Prostate gland (tissue), 2 donors: ENCODE measurements at regions not wholly inside any gene's neighbourhood (a gene's known extent, or its start where the extent isn't known, plus 50 kb on each side); places are given as distances from the start of the nearest gene placed in this dataset.

Experiments used
- DNase-seq: peaks from one replicate; pipeline ENCODE4 v3.0.0-alpha.2; 2019; ENCODE audit warnings: low spot score
- H3K27ac ChIP-seq, 2 donors: fragments of 200-600 bp; sonication (generic); 2 replicates each; pipeline ENCODE4 v1.5.1; 2017 to 2019
- H3K27me3 ChIP-seq: fragments of 200-600 bp; sonication (generic); replicated peaks from 2 replicates; pipeline ENCODE4 v1.5.1; 2019; ENCODE audit not compliant: insufficient read depth
- H3K36me3 ChIP-seq, 2 donors: fragments of 200-600 bp; sonication (generic); 1 replicate in 1 of 2; 2 replicates in 1 of 2; pipeline versions ENCODE4 v1.5.1 to v1.8.1; 2017 to 2019
- H3K4me1 ChIP-seq: fragments of 200-600 bp; sonication (generic); replicated peaks from 2 replicates; pipeline ENCODE4 v1.5.1; 2019
- H3K4me3 ChIP-seq, 2 donors: fragments of 200-600 bp; sonication (generic); 2 replicates each; pipeline ENCODE4 v1.5.1; 2017 to 2019
- H3K9me3 ChIP-seq: fragments of 200-600 bp; sonication (generic); 2 replicates; pipeline ENCODE4 v1.5.1; 2017
- POLR2A ChIP-seq: fragments of 450-650 bp; IDR thresholded peaks from one replicate; pipeline ENCODE4 v1.6.1; 2016; ENCODE audit warnings: antibody characterized with exemption, mild to moderate bottlenecking
- POLR2AphosphoS5 ChIP-seq: sonication (generic); formaldehyde crosslinking; IDR thresholded peaks from one replicate; pipeline ENCODE4 v1.6.1; 2017; ENCODE audit warnings: antibody characterized with exemption
- WGBS: methylation state at CpG from one replicate; pipeline ENCODE4 v1.1.5; 2018; 5-methylcytosine and 5-hydroxymethylcytosine counted together
- intact Hi-C: fragments of 100-400 bp; cut with DNase I; formaldehyde crosslinking; loops from one replicate; pipeline ENCODE4 v1.14.2; 2022
- TF ChIP-seq, protein P1 (sequence below), 4 experiments: fragments of 200-600 bp in 2 of 4; fragments of 450-650 bp in 2 of 4; sonication (generic) in 2 of 4; IDR thresholded peaks; 1 replicate in 3 of 4; 2 replicates in 1 of 4; pipeline ENCODE4 v1.5.1; 2016 to 2019; ENCODE audit warnings: antibody characterized with exemption in 4 of 4, mild to moderate bottlenecking in 2 of 4, moderate library complexity in 2 of 4

DNA sequence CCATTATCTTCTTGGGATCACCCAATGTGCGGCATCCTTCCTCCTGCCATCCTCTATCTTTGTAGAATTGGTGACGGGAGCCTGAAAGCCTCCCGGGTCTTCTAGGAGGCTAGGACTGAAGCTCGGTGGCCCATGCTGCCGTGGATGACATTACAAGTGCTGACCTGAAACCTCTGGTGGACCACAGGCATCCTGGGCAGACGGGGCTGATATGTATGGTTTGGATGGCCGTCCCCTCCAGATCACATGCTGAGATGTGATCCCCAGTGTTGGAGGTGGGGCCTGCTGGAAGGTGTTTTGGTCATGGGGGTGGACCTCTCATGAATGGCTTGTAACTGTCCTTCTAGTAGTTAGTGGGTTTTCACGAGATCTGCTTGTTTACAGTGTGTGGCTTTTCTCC lies 1525.8 kb downstream of the BRD1 start:
- H3K36me3 ChIP-seq: no peaks in the 10 kb centered on the region
- H3K4me1 ChIP-seq: no peaks in the 10 kb centered on the region
- H3K4me3 ChIP-seq: no peak overlapping the region
- no peak for DNase-seq
- WGBS: 85% methylated on average over 8 of the region's 8 CpGs
- TF ChIP-seq, protein P1, sequence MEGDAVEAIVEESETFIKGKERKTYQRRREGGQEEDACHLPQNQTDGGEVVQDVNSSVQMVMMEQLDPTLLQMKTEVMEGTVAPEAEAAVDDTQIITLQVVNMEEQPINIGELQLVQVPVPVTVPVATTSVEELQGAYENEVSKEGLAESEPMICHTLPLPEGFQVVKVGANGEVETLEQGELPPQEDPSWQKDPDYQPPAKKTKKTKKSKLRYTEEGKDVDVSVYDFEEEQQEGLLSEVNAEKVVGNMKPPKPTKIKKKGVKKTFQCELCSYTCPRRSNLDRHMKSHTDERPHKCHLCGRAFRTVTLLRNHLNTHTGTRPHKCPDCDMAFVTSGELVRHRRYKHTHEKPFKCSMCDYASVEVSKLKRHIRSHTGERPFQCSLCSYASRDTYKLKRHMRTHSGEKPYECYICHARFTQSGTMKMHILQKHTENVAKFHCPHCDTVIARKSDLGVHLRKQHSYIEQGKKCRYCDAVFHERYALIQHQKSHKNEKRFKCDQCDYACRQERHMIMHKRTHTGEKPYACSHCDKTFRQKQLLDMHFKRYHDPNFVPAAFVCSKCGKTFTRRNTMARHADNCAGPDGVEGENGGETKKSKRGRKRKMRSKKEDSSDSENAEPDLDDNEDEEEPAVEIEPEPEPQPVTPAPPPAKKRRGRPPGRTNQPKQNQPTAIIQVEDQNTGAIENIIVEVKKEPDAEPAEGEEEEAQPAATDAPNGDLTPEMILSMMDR (IDR thresholded peaks at IDR 0.05): no peak
- TF ChIP-seq POLR2A: no peak
- TF ChIP-seq POLR2AphosphoS5: no peak
- no peaks in the 10 kb centered on the region for H3K9me3 ChIP-seq
- intact Hi-C loops: no loop called here
- H3K27me3 ChIP-seq: no peaks in the 10 kb centered on the region
- no peak overlapping the region for H3K27ac ChIP-seq

DNA sequence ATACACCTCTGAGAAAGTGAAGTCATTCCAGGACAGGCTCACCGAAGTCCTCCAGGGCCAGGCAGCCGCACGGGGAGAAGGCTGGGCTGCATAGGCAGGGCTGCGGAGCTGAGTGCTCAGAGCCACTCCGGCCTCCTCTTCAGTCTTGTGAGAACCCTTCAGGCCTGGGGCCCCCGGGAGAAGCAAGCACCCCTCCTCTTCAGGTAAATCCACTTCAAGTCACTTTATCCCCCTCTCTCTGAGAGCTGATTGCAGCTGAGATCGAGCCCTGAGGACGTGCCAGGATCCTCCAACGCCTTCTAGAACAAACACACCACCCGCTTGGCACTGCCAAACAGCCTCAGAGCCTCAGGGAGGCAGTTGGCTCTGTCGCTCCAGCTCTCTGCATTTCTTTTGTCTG lies 1526.3 kb downstream of the BRD1 start:
- Histone ChIP-seq H3K9me3 (no peaks in the 10 kb centered on the region), H3K27me3 (no peaks in the 10 kb centered on the region), H3K36me3 (no peaks in the 10 kb centered on the region), H3K27ac (no peak overlapping the region), H3K4me3 (no peak overlapping the region), H3K4me1 (no peaks in the 10 kb centered on the region)
- TF ChIP-seq POLR2A (no peak), POLR2AphosphoS5 (no peak)
- TF ChIP-seq, protein P1 (IDR thresholded peaks at IDR 0.05): no peak
- intact Hi-C loops: no loop called here
- WGBS: 55% methylated on average over 11 of the region's 11 CpGs
- peak; percentile 28 for DNase-seq

DNA sequence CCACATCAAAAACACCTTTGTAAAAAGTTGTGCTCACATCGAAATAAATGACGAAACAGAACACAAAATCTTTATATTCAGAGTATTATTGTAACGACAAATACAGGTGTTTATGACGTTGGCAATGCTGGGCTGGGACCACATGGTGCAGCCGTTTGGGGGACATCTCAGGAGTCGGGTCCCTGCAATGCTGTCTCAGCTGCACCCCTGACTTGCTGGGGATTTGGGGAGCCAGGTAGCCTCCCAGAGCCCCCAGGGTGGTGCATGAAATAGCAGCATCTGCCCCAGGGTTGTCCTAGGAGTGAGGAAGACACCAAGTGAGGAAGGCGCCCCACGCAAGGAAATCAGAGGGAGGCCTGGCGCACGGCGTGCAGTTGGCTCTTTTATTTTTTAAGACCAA lies 1526.8 kb downstream of the BRD1 start:
- TF ChIP-seq, protein P1 (IDR thresholded peaks at IDR 0.05): no peak
- no peak for TF ChIP-seq POLR2A
- no peak for TF ChIP-seq POLR2AphosphoS5
- intact Hi-C loops: no loop called here
- no peak for DNase-seq
- Histone ChIP-seq H3K27ac (no peak overlapping the region), H3K4me1 (no peaks in the 10 kb centered on the region), H3K9me3 (no peaks in the 10 kb centered on the region), H3K27me3 (no peaks in the 10 kb centered on the region), H3K36me3 (no peaks in the 10 kb centered on the region), H3K4me3 (no peak overlapping the region)
- WGBS: 96% methylated on average over 11 of the region's 11 CpGs

DNA sequence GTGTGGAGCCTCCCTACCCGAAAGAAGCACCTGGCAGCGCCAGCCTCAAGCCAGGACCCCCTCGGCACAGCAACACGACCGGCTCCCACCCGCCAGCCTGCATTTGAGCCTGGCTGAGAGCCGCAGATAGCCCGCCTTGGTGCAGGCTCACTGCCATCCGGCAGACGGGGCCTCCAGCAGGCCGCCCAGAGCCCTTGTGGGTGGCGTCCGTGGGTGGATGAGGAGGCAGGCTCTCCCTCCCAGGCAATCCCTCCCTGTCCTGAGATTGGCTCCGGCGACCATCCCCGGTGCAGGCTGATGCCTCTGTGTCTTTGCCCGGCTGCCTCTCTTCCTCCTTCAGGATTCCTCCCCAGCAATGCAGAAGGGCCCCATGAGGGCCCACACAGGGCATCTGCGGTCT lies 1527.9 kb downstream of the BRD1 start:
- TF ChIP-seq POLR2AphosphoS5: no peak
- TF ChIP-seq POLR2A: no peak
- TF ChIP-seq, protein P1 (IDR thresholded peaks at IDR 0.05): no peak
- DNase-seq: no peak

DNA sequence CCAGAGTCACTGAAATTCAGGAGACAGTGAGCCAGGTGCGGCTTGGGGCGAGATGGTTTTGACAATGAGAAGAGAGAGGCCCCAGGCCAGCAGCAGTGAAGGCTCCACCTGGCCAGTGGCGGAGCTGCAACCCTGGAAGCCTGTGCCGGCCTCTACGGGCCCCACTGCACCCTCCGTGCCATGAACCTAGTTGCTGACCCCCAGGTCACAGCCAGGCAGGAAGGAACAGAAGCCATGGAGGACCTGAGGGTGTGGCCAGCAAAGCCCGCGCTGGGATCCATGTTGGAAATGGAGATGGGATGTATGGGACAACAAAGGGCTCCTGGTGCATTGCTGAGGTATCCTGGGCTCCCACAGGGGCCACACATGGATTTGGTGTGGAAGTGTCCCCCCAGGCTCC lies 1528.5 kb downstream of the BRD1 start:
- intact Hi-C loops: no loop called here
- TF ChIP-seq, protein P1 (IDR thresholded peaks at IDR 0.05): no peak
- TF ChIP-seq POLR2AphosphoS5 (no peak), POLR2A (no peak)
- no peak for DNase-seq
- Histone ChIP-seq H3K36me3 (no peaks in the 10 kb centered on the region), H3K27ac (no peak overlapping the region), H3K27me3 (no peaks in the 10 kb centered on the region), H3K9me3 (no peaks in the 10 kb centered on the region), H3K4me3 (no peak overlapping the region), H3K4me1 (no peaks in the 10 kb centered on the region)
- 87% methylated on average over 8 of the region's 8 CpGs for WGBS

More for the DNA sequence above, 1527.9 kb downstream of the BRD1 start:
- H3K27me3 ChIP-seq: no peaks in the 10 kb centered on the region
- H3K9me3 ChIP-seq: no peaks in the 10 kb centered on the region
- H3K4me3 ChIP-seq: no peak overlapping the region
- no peak overlapping the region for H3K27ac ChIP-seq
- WGBS: 89% methylated on average over 17 of the region's 18 CpGs
- no peaks in the 10 kb centered on the region for H3K36me3 ChIP-seq
- H3K4me1 ChIP-seq: no peaks in the 10 kb centered on the region
- intact Hi-C loops: no loop called here
